KMS-11 (cell line): ENCODE measurements at regions not wholly inside any gene's neighbourhood (a gene's known extent, or its start where the extent isn't known, plus 50 kb on each side); places are given as distances from the start of the nearest gene placed in this dataset.

Experiments used
- H2AFZ ChIP-seq: fragments of 200-600 bp; sonication (generic); 2 replicates; pipeline ENCODE4 v1.6.1; 2016; ENCODE audit warnings: antibody characterized with exemption, mixed run types, low read depth
- H3K27ac ChIP-seq: fragments of 200-600 bp; sonication (generic); 2 replicates; pipeline ENCODE4 v1.6.1; 2016; ENCODE audit warnings: mild to moderate bottlenecking, mixed run types
- H3K27me3 ChIP-seq: fragments of 200-600 bp; sonication (generic); 2 replicates; pipeline ENCODE4 v1.6.1; 2017; ENCODE audit warnings: mild to moderate bottlenecking, low read depth, mixed run types, moderate library complexity; ENCODE audit not compliant: insufficient read depth
- H3K36me3 ChIP-seq: fragments of 200-600 bp; sonication (generic); 2 replicates; pipeline ENCODE4 v1.6.1; 2017; ENCODE audit warnings: mild to moderate bottlenecking, mixed run types; ENCODE audit not compliant: insufficient read depth
- H3K4me1 ChIP-seq: fragments of 200-600 bp; sonication (generic); 2 replicates; pipeline ENCODE4 v1.6.1; 2016; ENCODE audit warnings: mild to moderate bottlenecking, low read depth, mixed run types; ENCODE audit not compliant: poor library complexity, severe bottlenecking
- H3K4me2 ChIP-seq: fragments of 200-600 bp; sonication (generic); 2 replicates; pipeline ENCODE4 v1.7.0; 2016; ENCODE audit warnings: mild to moderate bottlenecking, mixed run types
- H3K4me3 ChIP-seq: fragments of 200-600 bp; sonication (generic); IDR thresholded peaks from 2 replicates; pipeline ENCODE4 v1.6.1; 2017; ENCODE audit warnings: low read depth, low read length, mixed read lengths; ENCODE audit not compliant: insufficient read depth
- H3K79me2 ChIP-seq: fragments of 200-600 bp; sonication (generic); 2 replicates; pipeline ENCODE4 v1.6.1; 2016; ENCODE audit warnings: low read depth, mixed run types; ENCODE audit not compliant: insufficient read depth
- H3K9ac ChIP-seq: fragments of 200-600 bp; sonication (generic); 2 replicates; pipeline ENCODE4 v1.6.1; 2016; ENCODE audit warnings: mild to moderate bottlenecking, mixed run types
- H4K20me1 ChIP-seq: fragments of 200-600 bp; sonication (generic); 2 replicates; pipeline ENCODE4 v1.6.1; 2016; ENCODE audit warnings: mild to moderate bottlenecking, mixed run types; ENCODE audit not compliant: insufficient read depth
- CTCF ChIP-seq: fragments of 200-600 bp; sonication (generic); conservative IDR thresholded peaks from 2 replicates; pipeline ENCODE4 v1.6.1; 2017; ENCODE audit warnings: low read depth, mild to moderate bottlenecking, antibody characterized with exemption, low read length, moderate library complexity, mixed read lengths

DNA sequence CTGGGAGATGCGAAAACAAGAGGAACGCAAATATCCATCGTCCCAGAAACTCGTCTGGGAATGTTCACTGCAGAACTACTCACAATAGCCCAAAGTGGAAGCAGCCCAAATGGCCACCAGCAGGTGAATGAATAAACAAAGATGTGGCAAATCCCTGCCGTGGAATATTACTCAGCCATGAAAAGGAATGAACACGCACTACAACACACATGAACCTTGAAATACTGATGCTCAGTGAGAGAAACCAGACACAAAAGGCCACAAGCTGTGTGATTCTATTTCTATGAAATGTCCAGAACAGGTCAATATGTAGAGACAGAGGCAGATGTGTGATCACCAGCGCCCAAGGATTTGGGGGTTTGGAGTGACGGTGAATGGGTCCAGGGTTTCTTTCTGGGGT, 169.8 kb downstream of the IRF8 start:
- no peak for TF ChIP-seq CTCF
- H3K9ac ChIP-seq = no peak overlapping the region
- H3K4me3 ChIP-seq = no peak overlapping the region
- no peak overlapping the region for H3K27ac ChIP-seq
- H3K4me2 ChIP-seq = no peak overlapping the region
- peaks cover 15% of the 10 kb centered on the region; the same call in 1 of the 2 replicates for H3K27me3 ChIP-seq
- no peaks in the 10 kb centered on the region for H3K79me2 ChIP-seq
- H3K36me3 ChIP-seq = no peaks in the 10 kb centered on the region
- no peak overlapping the region for H2AFZ ChIP-seq
- no peaks in the 10 kb centered on the region for H4K20me1 ChIP-seq
- H3K4me1 ChIP-seq = no peaks in the 10 kb centered on the region

GRCh38 chr16:86069736-86070298, 170.9 kb downstream of the IRF8 start:
- Histone ChIP-seq H3K79me2 (no peaks in the 10 kb centered on the region), H3K27me3 (peaks cover 19% of the 10 kb centered on the region; the same call in 1 of the 2 replicates), H4K20me1 (no peaks in the 10 kb centered on the region), H3K36me3 (no peaks in the 10 kb centered on the region), H3K9ac (no peak overlapping the region), H3K4me2 (no peak overlapping the region), H3K4me3 (no peak overlapping the region), H3K4me1 (no peaks in the 10 kb centered on the region), H3K27ac (no peak overlapping the region), H2AFZ (no peak overlapping the region)
- TF ChIP-seq CTCF = no peak

GRCh38 chr16:86070484-86070883, 171.5 kb downstream of the IRF8 start:
- Histone ChIP-seq H3K4me1 (no peaks in the 10 kb centered on the region), H4K20me1 (no peaks in the 10 kb centered on the region), H2AFZ (no peak overlapping the region), H3K9ac (no peak overlapping the region), H3K79me2 (no peaks in the 10 kb centered on the region), H3K4me2 (no peak overlapping the region), H3K36me3 (no peaks in the 10 kb centered on the region), H3K27ac (no peak overlapping the region), H3K4me3 (no peak overlapping the region), H3K27me3 (peaks cover 19% of the 10 kb centered on the region; the same call in 1 of the 2 replicates)
- no peak for TF ChIP-seq CTCF

DNA sequence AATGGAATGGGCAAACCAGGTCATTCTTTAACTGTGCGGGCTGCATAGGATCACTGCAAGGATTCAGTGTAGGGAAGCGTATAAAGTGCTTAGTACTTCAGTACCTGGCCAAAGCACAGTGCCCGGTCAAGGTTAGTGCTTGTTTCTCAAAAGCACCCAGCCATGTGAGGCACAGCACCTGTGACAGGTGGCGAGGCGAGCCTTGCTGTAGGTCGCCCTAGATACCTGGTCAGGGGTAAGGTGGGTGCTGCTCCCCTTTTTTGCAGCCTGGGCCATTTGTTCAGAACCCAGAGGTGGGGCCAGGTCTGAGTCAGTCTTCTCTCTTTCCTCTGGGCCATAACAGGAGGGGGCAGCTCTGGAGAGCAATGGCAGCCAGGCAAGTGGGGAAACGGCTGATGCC, 172.0 kb downstream of the IRF8 start:
- Histone ChIP-seq H3K9ac (no peak overlapping the region), H3K4me1 (no peaks in the 10 kb centered on the region), H3K27ac (no peak overlapping the region), H3K4me3 (no peak overlapping the region), H3K4me2 (no peak overlapping the region), H3K27me3 (peaks cover 19% of the 10 kb centered on the region; the same call in 1 of the 2 replicates), H3K79me2 (no peaks in the 10 kb centered on the region), H2AFZ (no peak overlapping the region), H4K20me1 (no peaks in the 10 kb centered on the region), H3K36me3 (no peaks in the 10 kb centered on the region)
- no peak for TF ChIP-seq CTCF
